Astrocyte (in vitro differentiated cells and primary cell): ENCODE measurements at regions not wholly inside any gene's neighbourhood (a gene's known extent, or its start where the extent isn't known, plus 50 kb on each side); places are given as distances from the start of the nearest gene placed in this dataset.

Source experiments
- CTCF ChIP-seq: IDR thresholded peaks from 2 replicates; pipeline ENCODE4 v1.5.1; 2011; ENCODE audit warnings: low read depth, mild to moderate bottlenecking, inconsistent platforms, low read length, moderate library complexity; ENCODE audit not compliant: insufficient read depth
- EZH2 ChIP-seq: IDR thresholded peaks from 2 replicates; pipeline ENCODE4 v1.6.1; 2012; ENCODE audit warnings: mild to moderate bottlenecking, low read length, inconsistent platforms; ENCODE audit not compliant: insufficient read depth

DNA sequence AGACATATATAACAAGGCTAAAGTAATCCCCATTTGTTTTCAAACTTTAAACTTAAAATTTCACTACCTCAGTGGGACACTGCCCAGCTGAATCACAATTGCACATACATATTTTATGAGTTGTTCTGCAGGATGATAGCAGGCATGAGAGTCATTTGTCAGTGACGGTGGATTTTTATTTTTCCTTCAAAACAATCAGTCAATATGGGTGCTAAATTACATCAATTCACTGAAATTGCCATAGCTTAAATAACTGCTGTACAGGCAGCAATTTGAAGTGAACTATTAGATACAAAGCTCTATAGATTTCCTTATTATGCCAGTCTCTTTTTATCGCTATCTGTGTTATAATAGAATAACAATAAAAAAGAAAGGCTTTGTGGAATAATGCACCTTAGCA lies 784.6 kb upstream of the ANO3 start:
- TF ChIP-seq CTCF, result no peak
- no peak for TF ChIP-seq EZH2
